T-helper 2 cell treated with Interferon-gamma antibody and Interleukin-4, amounts not matched to agents 100 ng/mL and 5 ng/mL, for 36 hours (primary cell): ENCODE measurements at regions not wholly inside any gene's neighbourhood (a gene's known extent, or its start where the extent isn't known, plus 50 kb on each side); places are given as distances from the start of the nearest gene placed in this dataset.

ENCODE experiments used
- intact Hi-C: fragments of 100-400 bp; cut with micrococcal nuclease; formaldehyde crosslinking; loops from one replicate; pipeline ENCODE4 v1.15.1; 2023

- intact Hi-C loops, result loop anchor here (2.0 to 10.0 kb wide), 3 partner anchors 352 to 902 kb away; no protein-coding TSS in a partner anchor
These were observed 195.0 kb upstream of the CEP162 start for GRCh38 chr6:84422380-84422968.

GRCh38 chr6:84421031-84421430 is 193.6 kb upstream of the CEP162 start:
- intact Hi-C loops, result loop anchor here (10.0 kb wide), 2 partner anchors 354 to 536 kb away; no protein-coding TSS in a partner anchor

- intact Hi-C loops, result no loop called here
These were observed 189.8 kb upstream of the CEP162 start for GRCh38 chr6:84417260-84417659.

- intact Hi-C loops, result no loop called here
These were observed 188.7 kb upstream of the CEP162 start for GRCh38 chr6:84416043-84416657.

GRCh38 chr6:84415517-84415916 is 188.1 kb upstream of the CEP162 start:
- intact Hi-C loops, result no loop called here

GRCh38 chr6:84415068-84415467 is 187.6 kb upstream of the CEP162 start:
- intact Hi-C loops, result no loop called here

- intact Hi-C loops, result no loop called here
These were observed 187.1 kb upstream of the CEP162 start for GRCh38 chr6:84414531-84414930.

- intact Hi-C loops, result no loop called here
These were observed 183.7 kb upstream of the CEP162 start for GRCh38 chr6:84411060-84411629.

- intact Hi-C loops, result no loop called here
These were observed 182.5 kb upstream of the CEP162 start for GRCh38 chr6:84409911-84410310.

GRCh38 chr6:84408028-84408427 is 180.6 kb upstream of the CEP162 start:
- intact Hi-C loops, result no loop called here

GRCh38 chr6:84403545-84403944 is 176.1 kb upstream of the CEP162 start:
- intact Hi-C loops, result no loop called here

GRCh38 chr6:84399003-84399402 is 171.6 kb upstream of the CEP162 start:
- intact Hi-C loops, result no loop called here

- intact Hi-C loops, result no loop called here
These were observed 164.8 kb upstream of the CEP162 start for GRCh38 chr6:84392261-84392660.

- intact Hi-C loops, result no loop called here
These were observed 163.4 kb upstream of the CEP162 start for GRCh38 chr6:84390851-84391250.

GRCh38 chr6:84390334-84390733 is 162.9 kb upstream of the CEP162 start:
- intact Hi-C loops, result no loop called here

GRCh38 chr6:84379142-84379541 is 151.7 kb upstream of the CEP162 start:
- intact Hi-C loops, result no loop called here

GRCh38 chr6:84372290-84372689 is 144.8 kb upstream of the CEP162 start:
- intact Hi-C loops, result no loop called here

GRCh38 chr6:84371681-84372080 is 144.2 kb upstream of the CEP162 start:
- intact Hi-C loops, result no loop called here

GRCh38 chr6:84362193-84362821 is 134.9 kb upstream of the CEP162 start:
- intact Hi-C loops, result no loop called here

GRCh38 chr6:84361372-84362192 is 134.1 kb upstream of the CEP162 start:
- intact Hi-C loops, result no loop called here

- intact Hi-C loops, result no loop called here
These were observed 132.6 kb upstream of the CEP162 start for GRCh38 chr6:84360039-84360438.

- intact Hi-C loops, result no loop called here
These were observed 131.1 kb upstream of the CEP162 start for GRCh38 chr6:84358581-84358980.
